CD4-positive, alpha-beta T cell (primary cell): ENCODE measurements at regions not wholly inside any gene's neighbourhood (a gene's known extent, or its start where the extent isn't known, plus 50 kb on each side); places are given as distances from the start of the nearest gene placed in this dataset.

Source experiments
- ATAC-seq: fragments of 200-7000 bp; cut with Tn5 transposase; one replicate; pipeline ENCODE4 v1.10.0; 2022; ENCODE audit warnings: mild to moderate bottlenecking; ENCODE audit not compliant: poor library complexity
- CTCF ChIA-PET: fragments of 350-600 bp; sonication (Branson Sonifier 250); formaldehyde crosslinking; loops from one replicate; lab custom pipeline; 2021; ENCODE audit warnings: antibody characterized with exemption, inconsistent platforms; lab: Charles Lee
- POLR2A ChIA-PET: fragments of 350-600 bp; sonication (Branson Sonifier 250); formaldehyde crosslinking; loops from one replicate; lab custom pipeline; 2021; ENCODE audit warnings: antibody characterized with exemption, inconsistent platforms; lab: Charles Lee
- DNase-seq, 14 experiments: peaks; one replicate each; pipeline ENCODE4 v3.0.0-alpha.2; 2013 to 2020; ENCODE audit warnings: mixed read lengths in 2 of 14
- H3K27ac ChIP-seq, 2 donors: one replicate each; pipeline versions ENCODE4 v1.5.1 to v1.7.0; 2013; ENCODE audit warnings: low read length in 2 of 2, low read depth in 1 of 2, mild to moderate bottlenecking in 1 of 2
- H3K27me3 ChIP-seq, 2 experiments: 1 replicate in 1 of 2; 2 replicates in 1 of 2; pipeline versions ENCODE4 v1.6.1 to v1.7.0; 2013; ENCODE audit warnings: low read length in 2 of 2, control low read depth in 1 of 2, mild to moderate bottlenecking in 1 of 2, moderate library complexity in 1 of 2; ENCODE audit not compliant: insufficient read depth in 2 of 2, control insufficient read depth in 1 of 2
- H3K36me3 ChIP-seq: one replicate; pipeline ENCODE4 v1.6.1; 2013; ENCODE audit warnings: low read length, control low read depth; ENCODE audit not compliant: insufficient read depth
- H3K4me1 ChIP-seq: one replicate; pipeline ENCODE4 v1.6.1; 2013; ENCODE audit warnings: low read length, control low read depth; ENCODE audit not compliant: insufficient read depth
- H3K4me3 ChIP-seq: one replicate; pipeline ENCODE4 v1.5.1; 2013; ENCODE audit warnings: mild to moderate bottlenecking, low read length, moderate library complexity
- H3K9me3 ChIP-seq, 2 experiments: 1 replicate in 1 of 2; 2 replicates in 1 of 2; pipeline versions ENCODE4 v1.6.1 to v1.7.0; 2013; ENCODE audit warnings: low read length in 2 of 2, mild to moderate bottlenecking in 2 of 2, control low read depth in 1 of 2, moderate library complexity in 1 of 2; ENCODE audit not compliant: control insufficient read depth in 1 of 2, insufficient read depth in 1 of 2
- H3K27ac Mint-ChIP-seq: one replicate; pipeline ENCODE4 v1.8.0; 2020; ENCODE audit warnings: mixed read lengths
- H3K27me3 Mint-ChIP-seq: one replicate; pipeline ENCODE4 v1.8.0; 2021; ENCODE audit warnings: mixed read lengths
- H3K36me3 Mint-ChIP-seq: one replicate; pipeline ENCODE4 v1.8.0; 2021; ENCODE audit warnings: low read depth, mixed read lengths
- H3K4me1 Mint-ChIP-seq: one replicate; pipeline ENCODE4 v1.8.0; 2021; ENCODE audit warnings: low read depth, mixed read lengths
- H3K4me3 Mint-ChIP-seq: one replicate; pipeline ENCODE4 v1.8.0; 2020; ENCODE audit warnings: mild to moderate bottlenecking, mixed read lengths
- H3K9me3 Mint-ChIP-seq: one replicate; pipeline ENCODE4 v1.8.0; 2020; ENCODE audit warnings: mixed read lengths
- intact Hi-C, 2 experiments: fragments of 100-400 bp; cut with DNase I in 1 of 2; cut with micrococcal nuclease in 1 of 2; formaldehyde crosslinking; loops; one replicate each; pipeline versions ENCODE4 v1.15.1 to v1.9.0; 2023 to 2025; cut with DNase I, micrococcal nuclease
- TF ChIP-seq, protein P1 (sequence below): fragments of 200-600 bp; IDR thresholded peaks from one replicate; pipeline ENCODE4 v1.8.0; 2022; ENCODE audit warnings: antibody characterized with exemption, mild to moderate bottlenecking

DNA sequence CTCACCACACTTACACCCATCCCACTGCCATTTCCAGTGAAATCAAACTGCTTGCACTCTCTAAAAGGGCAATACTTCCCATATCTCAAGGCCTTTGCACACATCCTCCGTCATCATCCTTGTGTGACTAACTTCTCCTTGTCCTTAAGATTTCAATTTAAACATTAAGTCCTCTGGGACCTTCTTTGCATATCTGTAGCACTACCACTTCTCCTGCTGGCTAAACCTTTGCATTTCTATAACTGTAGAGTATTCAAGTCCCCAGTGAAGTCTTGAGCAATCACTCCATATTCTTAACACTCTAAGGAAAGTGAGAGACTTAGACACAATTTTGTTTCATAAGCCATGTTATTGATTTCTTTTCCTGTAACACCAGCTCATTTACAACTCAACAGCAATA, 136.8 kb upstream of the EPHA4 start:
- Histone ChIP-seq H3K9me3 (peaks cover 0 to 3% of the 10 kb centered on the region in 2 experiments), H3K36me3 (no peaks in the 10 kb centered on the region), H3K27me3 (no peaks in the 10 kb centered on the region), H3K4me1 (no peaks in the 10 kb centered on the region), H3K27ac (no peak overlapping the region), H3K4me3 (no peak overlapping the region)
- intact Hi-C loops = no loop called here
- Mint-ChIP-seq H3K9me3 (no peaks in the 10 kb centered on the region), H3K4me3 (no peak overlapping the region), H3K27ac (no peak overlapping the region), H3K4me1 (no peaks in the 10 kb centered on the region), H3K36me3 (no peaks in the 10 kb centered on the region), H3K27me3 (no peaks in the 10 kb centered on the region)
- TF ChIP-seq, protein P1, sequence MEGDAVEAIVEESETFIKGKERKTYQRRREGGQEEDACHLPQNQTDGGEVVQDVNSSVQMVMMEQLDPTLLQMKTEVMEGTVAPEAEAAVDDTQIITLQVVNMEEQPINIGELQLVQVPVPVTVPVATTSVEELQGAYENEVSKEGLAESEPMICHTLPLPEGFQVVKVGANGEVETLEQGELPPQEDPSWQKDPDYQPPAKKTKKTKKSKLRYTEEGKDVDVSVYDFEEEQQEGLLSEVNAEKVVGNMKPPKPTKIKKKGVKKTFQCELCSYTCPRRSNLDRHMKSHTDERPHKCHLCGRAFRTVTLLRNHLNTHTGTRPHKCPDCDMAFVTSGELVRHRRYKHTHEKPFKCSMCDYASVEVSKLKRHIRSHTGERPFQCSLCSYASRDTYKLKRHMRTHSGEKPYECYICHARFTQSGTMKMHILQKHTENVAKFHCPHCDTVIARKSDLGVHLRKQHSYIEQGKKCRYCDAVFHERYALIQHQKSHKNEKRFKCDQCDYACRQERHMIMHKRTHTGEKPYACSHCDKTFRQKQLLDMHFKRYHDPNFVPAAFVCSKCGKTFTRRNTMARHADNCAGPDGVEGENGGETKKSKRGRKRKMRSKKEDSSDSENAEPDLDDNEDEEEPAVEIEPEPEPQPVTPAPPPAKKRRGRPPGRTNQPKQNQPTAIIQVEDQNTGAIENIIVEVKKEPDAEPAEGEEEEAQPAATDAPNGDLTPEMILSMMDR = no peak
- ATAC-seq (no peak), DNase-seq (no peak)
- POLR2A ChIA-PET = no interaction called here
- CTCF ChIA-PET = no interaction called here

DNA sequence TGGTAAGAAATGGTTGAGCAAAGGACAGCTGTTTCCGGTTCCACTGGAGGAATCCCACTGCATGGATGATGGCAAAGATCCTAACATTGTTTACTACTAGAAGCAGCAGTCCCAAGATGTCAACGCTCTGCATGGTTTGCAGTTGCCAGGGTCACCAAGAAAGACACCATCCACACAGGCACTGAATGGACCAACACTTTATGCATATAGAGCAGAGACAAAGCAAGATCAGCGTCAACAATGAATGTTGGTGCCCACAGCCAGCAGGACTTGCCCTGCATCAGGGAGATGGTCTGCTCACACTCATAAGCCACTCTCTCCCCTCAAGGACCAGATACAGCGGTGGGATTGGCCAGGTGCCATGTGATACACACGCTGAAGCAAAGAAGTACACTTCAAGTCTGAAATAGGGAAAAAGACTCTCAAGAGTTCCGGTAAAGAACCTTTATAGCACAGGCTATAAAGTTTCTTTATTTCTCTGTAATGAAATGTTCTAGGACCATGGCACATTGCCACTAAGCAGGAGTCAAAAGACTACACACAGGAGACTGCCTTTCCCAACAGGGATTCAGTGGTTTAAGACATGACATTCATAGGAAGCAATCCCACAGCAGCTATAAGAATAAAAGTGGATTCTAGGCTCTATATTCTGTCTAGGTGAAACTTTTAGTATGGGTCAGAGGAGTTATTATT, 133.2 kb upstream of the EPHA4 start:
- Mint-ChIP-seq H3K9me3 (no peaks in the 10 kb centered on the region), H3K36me3 (no peaks in the 10 kb centered on the region), H3K27ac (no peak overlapping the region), H3K27me3 (no peaks in the 10 kb centered on the region), H3K4me1 (no peaks in the 10 kb centered on the region), H3K4me3 (no peak overlapping the region)
- ATAC-seq (no peak), DNase-seq (no peak)
- H3K4me1 ChIP-seq = no peaks in the 10 kb centered on the region
- H3K9me3 ChIP-seq = peaks cover 0 to 3% of the 10 kb centered on the region in 2 experiments
- no peaks in the 10 kb centered on the region for H3K36me3 ChIP-seq
- CTCF ChIA-PET = no interaction called here
- POLR2A ChIA-PET = no interaction called here
- no peak overlapping the region for H3K4me3 ChIP-seq
- TF ChIP-seq, protein P1 = no peak
- no peak overlapping the region for H3K27ac ChIP-seq
- H3K27me3 ChIP-seq = no peaks in the 10 kb centered on the region
- intact Hi-C loops = no loop called here

DNA sequence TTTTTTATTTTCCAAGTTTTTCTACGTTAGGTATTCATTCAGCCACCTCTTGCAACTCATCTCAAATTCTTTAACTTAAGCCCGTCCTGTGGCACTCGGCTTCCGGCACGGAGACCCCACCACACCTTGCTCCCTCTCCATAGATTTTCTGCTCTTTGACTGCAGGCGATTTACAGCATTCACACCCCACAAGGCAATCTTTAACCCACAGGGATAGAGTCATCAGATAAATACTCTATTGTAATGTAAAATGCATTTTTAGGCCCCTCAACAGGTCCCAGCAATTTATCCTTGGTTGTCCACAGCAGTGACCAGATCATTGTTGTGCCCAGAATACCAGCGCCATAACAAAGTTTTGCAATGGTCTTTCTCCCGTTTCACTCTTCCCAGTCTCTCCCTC, 132.3 kb upstream of the EPHA4 start:
- CTCF ChIA-PET = interaction anchor here (0.6 kb wide), 1 partner anchor 47 kb away, joined by 3 read pairs; no protein-coding TSS in a partner anchor

More for the DNA sequence above, 132.3 kb upstream of the EPHA4 start:
- Mint-ChIP-seq H3K27me3 (no peaks in the 10 kb centered on the region), H3K27ac (no peak overlapping the region), H3K4me1 (no peaks in the 10 kb centered on the region), H3K4me3 (no peak overlapping the region), H3K36me3 (no peaks in the 10 kb centered on the region), H3K9me3 (peaks cover 2% of the 10 kb centered on the region)
- DNase-seq (no peak), ATAC-seq (no peak)
- no peak overlapping the region for H3K27ac ChIP-seq
- TF ChIP-seq, protein P1 = no peak
- H3K4me1 ChIP-seq = no peaks in the 10 kb centered on the region
- peaks cover 0 to 3% of the 10 kb centered on the region in 2 experiments for H3K9me3 ChIP-seq
- intact Hi-C loops = no loop called here
- no peak overlapping the region for H3K4me3 ChIP-seq
- H3K36me3 ChIP-seq = no peaks in the 10 kb centered on the region
- H3K27me3 ChIP-seq = no peaks in the 10 kb centered on the region
- POLR2A ChIA-PET = no interaction called here
